ENCODE measurements at regions not wholly inside any gene's neighbourhood (a gene's known extent, or its start where the extent isn't known, plus 50 kb on each side); places are given as distances from the start of the nearest gene placed in this dataset.

- no peak for TF ChIP-seq CTCF (IDR thresholded peaks at IDR 0.05; ENCODE audit: insufficient read depth, low read length, severe bottlenecking)
- DNase-seq (ENCODE audit: low read depth) = no peak
Measured at GRCh38 chr7:108818742-108819141, 249.1 kb downstream of the DNAJB9 start.

GRCh38 chr7:108824840-108825580, 255.3 kb downstream of the DNAJB9 start:
- Histone ChIP-seq H3K27me3 (ENCODE audit: control insufficient read depth, insufficient read depth, low read length) (no peaks in the 10 kb centered on the region), H3K4me3 (ENCODE audit: low read depth, low read length) (no peak overlapping the region), H3K36me3 (ENCODE audit: control insufficient read depth, insufficient read depth, low read length) (no peaks in the 10 kb centered on the region)
- DNase-seq (ENCODE audit: low read depth) (peak; percentile 21), FAIRE-seq (no peak)
- TF ChIP-seq CTCF (IDR thresholded peaks at IDR 0.05; ENCODE audit: insufficient read depth, low read length, severe bottlenecking) = no peak

More at GRCh38 chr7:108818742-108819141, 249.1 kb downstream of the DNAJB9 start:
- no peak for FAIRE-seq
- Histone ChIP-seq H3K36me3 (ENCODE audit: control insufficient read depth, insufficient read depth, low read length) (no peaks in the 10 kb centered on the region), H3K27me3 (ENCODE audit: control insufficient read depth, insufficient read depth, low read length) (no peaks in the 10 kb centered on the region), H3K4me3 (ENCODE audit: low read depth, low read length) (no peak overlapping the region)

GRCh38 chr7:108825581-108825909, 255.9 kb downstream of the DNAJB9 start:
- FAIRE-seq (no peak), DNase-seq (ENCODE audit: low read depth) (no peak)
- Histone ChIP-seq H3K4me3 (ENCODE audit: low read depth, low read length) (no peak overlapping the region), H3K36me3 (ENCODE audit: control insufficient read depth, insufficient read depth, low read length) (no peaks in the 10 kb centered on the region), H3K27me3 (ENCODE audit: control insufficient read depth, insufficient read depth, low read length) (no peaks in the 10 kb centered on the region)
- TF ChIP-seq CTCF (IDR thresholded peaks at IDR 0.05; ENCODE audit: insufficient read depth, low read length, severe bottlenecking) = no peak

GRCh38 chr7:108836256-108836655, 266.6 kb downstream of the DNAJB9 start:
- H3K27me3 ChIP-seq (ENCODE audit: control insufficient read depth, insufficient read depth, low read length) = no peaks in the 10 kb centered on the region
- no peak overlapping the region for H3K4me3 ChIP-seq (ENCODE audit: low read depth, low read length)
- TF ChIP-seq CTCF (IDR thresholded peaks at IDR 0.05; ENCODE audit: insufficient read depth, low read length, severe bottlenecking) = no peak
- no peaks in the 10 kb centered on the region for H3K36me3 ChIP-seq (ENCODE audit: control insufficient read depth, insufficient read depth, low read length)
- FAIRE-seq (no peak), DNase-seq (ENCODE audit: low read depth) (no peak)

- no peak for TF ChIP-seq CTCF (IDR thresholded peaks at IDR 0.05; ENCODE audit: insufficient read depth, low read length, severe bottlenecking)
- Histone ChIP-seq H3K27me3 (ENCODE audit: control insufficient read depth, insufficient read depth, low read length) (no peaks in the 10 kb centered on the region), H3K36me3 (ENCODE audit: control insufficient read depth, insufficient read depth, low read length) (no peaks in the 10 kb centered on the region), H3K4me3 (ENCODE audit: low read depth, low read length) (no peak overlapping the region)
- FAIRE-seq (no peak), DNase-seq (ENCODE audit: low read depth) (no peak)
Measured at GRCh38 chr7:108838198-108838597, 268.5 kb downstream of the DNAJB9 start.

GRCh38 chr7:108839076-108839475, 269.4 kb downstream of the DNAJB9 start:
- FAIRE-seq = no peak

More at GRCh38 chr7:108839076-108839475, 269.4 kb downstream of the DNAJB9 start:
- no peak overlapping the region for H3K4me3 ChIP-seq (ENCODE audit: low read depth, low read length)
- H3K36me3 ChIP-seq (ENCODE audit: control insufficient read depth, insufficient read depth, low read length) = no peaks in the 10 kb centered on the region
- H3K27me3 ChIP-seq (ENCODE audit: control insufficient read depth, insufficient read depth, low read length) = no peaks in the 10 kb centered on the region
- TF ChIP-seq CTCF (IDR thresholded peaks at IDR 0.05; ENCODE audit: insufficient read depth, low read length, severe bottlenecking) = no peak
- peak; percentile 7 for DNase-seq (ENCODE audit: low read depth)

Measured in bronchial epithelial cell (primary cell).